Neuronal stem cell (in vitro differentiated cells): ENCODE measurements at regions not wholly inside any gene's neighbourhood (a gene's known extent, or its start where the extent isn't known, plus 50 kb on each side); places are given as distances from the start of the nearest gene placed in this dataset.

Experiments
- DNase-seq: peaks from one replicate; pipeline ENCODE4 v3.0.0-alpha.2; 2013; ENCODE audit warnings: low spot score
- H2AFZ ChIP-seq: one replicate; pipeline ENCODE4 v1.6.1; 2013; ENCODE audit warnings: mild to moderate bottlenecking, low read length, inconsistent platforms
- H2AK5ac ChIP-seq: 2 replicates; pipeline ENCODE4 v1.6.1; 2013; ENCODE audit warnings: low read depth, mild to moderate bottlenecking, inconsistent platforms, low read length, moderate library complexity, mixed read lengths
- H2BK120ac ChIP-seq: 2 replicates; pipeline ENCODE4 v1.6.1; 2013; ENCODE audit warnings: low read depth, mild to moderate bottlenecking, inconsistent platforms, low read length, moderate library complexity, mixed read lengths
- H2BK12ac ChIP-seq: one replicate; pipeline ENCODE4 v1.6.1; 2013; ENCODE audit warnings: low read length, inconsistent platforms
- H2BK15ac ChIP-seq: 2 replicates; pipeline ENCODE4 v1.6.1; 2013; ENCODE audit warnings: mild to moderate bottlenecking, low read length, inconsistent platforms, mixed read lengths
- H2BK5ac ChIP-seq: one replicate; pipeline ENCODE4 v1.6.1; 2013; ENCODE audit warnings: inconsistent platforms, mild to moderate bottlenecking, low read length, moderate library complexity
- H3K14ac ChIP-seq: one replicate; pipeline ENCODE4 v1.6.1; 2013; ENCODE audit warnings: low read length, inconsistent platforms
- H3K18ac ChIP-seq: 2 replicates; pipeline ENCODE4 v1.6.1; 2013; ENCODE audit warnings: low read length, inconsistent platforms
- H3K23ac ChIP-seq: 2 replicates; pipeline ENCODE4 v1.6.1; 2013; ENCODE audit warnings: low read depth, mild to moderate bottlenecking, mixed read lengths, low read length, inconsistent platforms; ENCODE audit not compliant: poor library complexity
- H3K27ac ChIP-seq: replicated peaks from 3 replicates; pipeline ENCODE4 v1.5.1; 2013; ENCODE audit warnings: low read length, inconsistent platforms
- H3K27me3 ChIP-seq, 3 experiments: 2 replicates each; pipeline ENCODE4 v1.6.1; 2013; ENCODE audit warnings: low read length in 3 of 3, mild to moderate bottlenecking in 2 of 3, inconsistent platforms in 1 of 3, low read depth in 1 of 3, mixed read lengths in 1 of 3, moderate library complexity in 1 of 3; ENCODE audit not compliant: control insufficient read depth in 3 of 3, insufficient read depth in 3 of 3
- H3K36me3 ChIP-seq, 2 donors: replicated peaks in 1 of 2; 2 replicates each; pipeline ENCODE4 v1.6.1; 2013; ENCODE audit warnings: low read length in 2 of 2; ENCODE audit not compliant: control insufficient read depth in 2 of 2, insufficient read depth in 2 of 2
- H3K4ac ChIP-seq: 2 replicates; pipeline ENCODE4 v1.6.1; 2013; ENCODE audit warnings: inconsistent platforms, mild to moderate bottlenecking, low read length, moderate library complexity
- H3K4me1 ChIP-seq, 2 donors: 1 replicate in 1 of 2; 2 replicates in 1 of 2; pipeline ENCODE4 v1.6.1; 2013; ENCODE audit warnings: low read length in 2 of 2, low read depth in 1 of 2; ENCODE audit not compliant: control insufficient read depth in 2 of 2, insufficient read depth in 1 of 2
- H3K4me2 ChIP-seq: one replicate; pipeline ENCODE4 v1.6.1; 2013; ENCODE audit warnings: mild to moderate bottlenecking, low read length, inconsistent platforms; ENCODE audit not compliant: insufficient read depth, poor library complexity, severe bottlenecking
- H3K4me3 ChIP-seq, 2 donors: 2 replicates each; pipeline ENCODE4 v1.5.1; 2013; ENCODE audit warnings: low read length in 2 of 2, mild to moderate bottlenecking in 2 of 2, inconsistent platforms in 1 of 2, moderate library complexity in 1 of 2
- H3K79me1 ChIP-seq: one replicate; pipeline ENCODE4 v1.6.1; 2013; ENCODE audit warnings: low read depth, mild to moderate bottlenecking, inconsistent platforms, low read length, moderate library complexity
- H3K9ac ChIP-seq: one replicate; pipeline ENCODE4 v1.6.1; 2013; ENCODE audit warnings: mild to moderate bottlenecking, low read depth, low read length, inconsistent platforms; ENCODE audit not compliant: poor library complexity
- H3K9me3 ChIP-seq, 2 donors: replicated peaks in 1 of 2; 2 replicates each; pipeline versions ENCODE3 to v1.6.1; 2013; ENCODE audit warnings: low read length in 2 of 2, mild to moderate bottlenecking in 2 of 2, inconsistent platforms in 1 of 2, low read depth in 1 of 2, mixed read lengths in 1 of 2, moderate library complexity in 1 of 2; ENCODE audit not compliant: control insufficient read depth in 2 of 2, insufficient read depth in 1 of 2
- H4K8ac ChIP-seq: one replicate; pipeline ENCODE4 v1.6.1; 2013; ENCODE audit warnings: low read depth, mild to moderate bottlenecking, inconsistent platforms, low read length, moderate library complexity
- H4K91ac ChIP-seq: one replicate; pipeline ENCODE4 v1.6.1; 2013; ENCODE audit warnings: low read length, low read depth, mild to moderate bottlenecking, inconsistent platforms; ENCODE audit not compliant: poor library complexity
- WGBS, 2 donors: extraction: QIAGEN DNeasy Blood & Tissue Kit; methylation state at CpG; one replicate each; pipeline ENCODE4 v1.1.7; 2013; ENCODE audit warnings: missing lambda C conversion rate in 2 of 2, mixed read lengths in 1 of 2; ENCODE audit not compliant: insufficient read length in 2 of 2, insufficient replicate concordance in 1 of 2; ENCODE audit errors: extremely low coverage in 2 of 2; 5-methylcytosine and 5-hydroxymethylcytosine counted together

GRCh38 chr6:27161115-27161514 is 86.4 kb upstream of the PRSS16 start:
- Histone ChIP-seq H3K14ac (no peak overlapping the region), H4K91ac (no peak overlapping the region), H3K27me3 (peaks cover 0 to 3% (median 0%) of the 10 kb centered on the region in 3 experiments), H3K9ac (no peak overlapping the region), H4K8ac (no peak overlapping the region), H3K27ac (no peak overlapping the region), H3K36me3 (no peaks in the 10 kb centered on the region), H2AK5ac (no peak overlapping the region), H3K9me3 (no peaks in the 10 kb centered on the region), H2BK120ac (no peak overlapping the region), H2BK5ac (no peak overlapping the region), H3K4ac (no peak overlapping the region), H3K18ac (no peak overlapping the region), H2AFZ (no peak overlapping the region), H3K23ac (no peak overlapping the region), H2BK15ac (no peak overlapping the region), H3K4me1 (peaks cover 3 to 9% of the 10 kb centered on the region in 2 donors), H3K79me1 (no peaks in the 10 kb centered on the region), H3K4me2 (no peak overlapping the region), H3K4me3 (no peak overlapping the region), H2BK12ac (no peak overlapping the region)
- WGBS, 2 donors = no CpG with 5 or more reads among the region's 1 CpG
- DNase-seq = no peak

GRCh38 chr6:27161603-27161945 is 85.9 kb upstream of the PRSS16 start:
- H2BK5ac ChIP-seq = no peak overlapping the region
- H2BK120ac ChIP-seq = no peak overlapping the region
- no peaks in the 10 kb centered on the region for H3K9me3 ChIP-seq
- H3K36me3 ChIP-seq = no peaks in the 10 kb centered on the region
- H3K14ac ChIP-seq = no peak overlapping the region
- H3K4me2 ChIP-seq = no peak overlapping the region
- no peak overlapping the region for H2AK5ac ChIP-seq
- no peaks in the 10 kb centered on the region for H3K79me1 ChIP-seq
- no peak overlapping the region for H4K91ac ChIP-seq
- H3K27me3 ChIP-seq = peaks cover 0 to 3% (median 0%) of the 10 kb centered on the region in 3 experiments
- H3K4ac ChIP-seq = no peak overlapping the region
- H3K4me3 ChIP-seq = no peak overlapping the region
- H3K27ac ChIP-seq = no peak overlapping the region
- H2AFZ ChIP-seq = no peak overlapping the region
- no peak overlapping the region for H3K23ac ChIP-seq
- H2BK12ac ChIP-seq = no peak overlapping the region
- no peak overlapping the region for H3K9ac ChIP-seq
- no peak overlapping the region for H3K18ac ChIP-seq
- no CpG with 5 or more reads among the region's 4 CpGs for WGBS, 2 donors
- H3K4me1 ChIP-seq = peaks cover 3 to 9% of the 10 kb centered on the region in 2 donors
- H2BK15ac ChIP-seq = no peak overlapping the region
- H4K8ac ChIP-seq = no peak overlapping the region
- no peak for DNase-seq

- H3K4me3 ChIP-seq = no peak overlapping the region
- peaks cover 3 to 9% of the 10 kb centered on the region in 2 donors for H3K4me1 ChIP-seq
- no peak overlapping the region for H3K4me2 ChIP-seq
- H3K27ac ChIP-seq = no peak overlapping the region
- no peak overlapping the region for H3K18ac ChIP-seq
- no peak overlapping the region for H3K4ac ChIP-seq
- no peak overlapping the region for H2AFZ ChIP-seq
- no peak overlapping the region for H2BK15ac ChIP-seq
- WGBS, 2 donors = no CpG with 5 or more reads among the region's 9 CpGs
- no peaks in the 10 kb centered on the region for H3K36me3 ChIP-seq
- no peak for DNase-seq
- no peak overlapping the region for H4K91ac ChIP-seq
- no peak overlapping the region for H3K23ac ChIP-seq
- no peak overlapping the region for H2BK120ac ChIP-seq
- H3K27me3 ChIP-seq = peaks cover 0 to 2% (median 0%) of the 10 kb centered on the region in 3 experiments
- H2AK5ac ChIP-seq = no peak overlapping the region
- H3K9me3 ChIP-seq = no peaks in the 10 kb centered on the region
- no peak overlapping the region for H4K8ac ChIP-seq
- H3K9ac ChIP-seq = no peak overlapping the region
- H2BK12ac ChIP-seq = no peak overlapping the region
- no peak overlapping the region for H2BK5ac ChIP-seq
- no peaks in the 10 kb centered on the region for H3K79me1 ChIP-seq
- H3K14ac ChIP-seq = no peak overlapping the region
Observed at GRCh38 chr6:27161946-27162603, 85.4 kb upstream of the PRSS16 start.

- Histone ChIP-seq H3K4me3 (no peak overlapping the region), H2BK15ac (no peak overlapping the region), H3K36me3 (no peaks in the 10 kb centered on the region), H2BK12ac (no peak overlapping the region), H3K9ac (no peak overlapping the region), H4K8ac (no peak overlapping the region), H3K18ac (no peak overlapping the region), H4K91ac (no peak overlapping the region), H3K9me3 (no peaks in the 10 kb centered on the region), H3K27me3 (no peaks in the 10 kb centered on the region), H3K27ac (no peak overlapping the region), H3K23ac (no peak overlapping the region), H2AK5ac (no peak overlapping the region), H3K79me1 (no peaks in the 10 kb centered on the region), H3K14ac (no peak overlapping the region), H3K4me1 (peaks cover 3 to 9% of the 10 kb centered on the region in 2 donors), H2BK120ac (no peak overlapping the region), H2AFZ (no peak overlapping the region), H2BK5ac (no peak overlapping the region), H3K4me2 (no peak overlapping the region), H3K4ac (no peak overlapping the region)
- DNase-seq = no peak
Observed at GRCh38 chr6:27163834-27164233, 83.7 kb upstream of the PRSS16 start.
